ENCODE measurements at regions not wholly inside any gene's neighbourhood (a gene's known extent, or its start where the extent isn't known, plus 50 kb on each side); places are given as distances from the start of the nearest gene placed in this dataset.

DNA sequence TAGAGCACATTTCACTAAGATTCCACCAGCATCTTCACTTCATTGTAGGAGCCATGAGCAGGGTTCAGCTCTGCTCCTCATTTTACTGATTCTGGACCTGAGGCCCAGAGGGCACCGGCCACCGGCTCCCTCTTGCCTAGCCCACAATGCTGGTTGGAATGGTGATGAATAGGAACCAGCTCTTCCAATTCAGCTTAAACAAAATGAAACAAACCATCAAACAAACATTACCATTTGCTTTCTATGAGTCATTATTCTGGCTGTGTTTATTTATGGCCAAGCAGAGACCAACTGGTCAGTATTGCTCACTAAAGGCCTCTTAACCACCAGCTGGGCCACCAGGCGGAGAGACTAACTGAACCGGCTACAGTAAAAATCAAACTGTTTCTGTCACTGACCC is 176.7 kb downstream of the MTX2 start:
- ATAC-seq (no peak), DNase-seq (ENCODE audit: low spot score) (no peak)
- Mint-ChIP-seq H3K4me3 (no peak overlapping the region), H3K9me3 (no peaks in the 10 kb centered on the region), H3K4me1 (peaks cover 29% of the 10 kb centered on the region), H3K27ac (no peak overlapping the region), H3K27me3 (ENCODE audit: low read depth) (peaks cover 17% of the 10 kb centered on the region), H3K36me3 (no peaks in the 10 kb centered on the region)
- POLR2A ChIA-PET = interaction anchor here (1.1 kb wide), 1 partner anchor 133 kb away, joined by 3 read pairs; no protein-coding TSS in a partner anchor
- TF ChIP-seq IRF2 (CRISPR knock-in tag; IDR thresholded peaks at IDR 0.05; ENCODE audit: borderline replicate concordance, low read depth) (no peak), PRRX2 (CRISPR knock-in tag; IDR thresholded peaks at IDR 0.05) (no peak), ZNF423 (CRISPR knock-in tag; IDR thresholded peaks at IDR 0.05) (no peak), SMAD3 (CRISPR knock-in tag; IDR thresholded peaks at IDR 0.05; ENCODE audit: borderline replicate concordance) (no peak), HMGA2 (CRISPR knock-in tag; IDR thresholded peaks at IDR 0.05) (no peak), SP1 (CRISPR knock-in tag; conservative IDR thresholded peaks at IDR 0.05) (no peak), ZNF138 (CRISPR knock-in tag; conservative IDR thresholded peaks at IDR 0.05) (no peak), CREB1 (CRISPR knock-in tag; IDR thresholded peaks at IDR 0.05) (no peak), ZNF263 (CRISPR knock-in tag; IDR thresholded peaks at IDR 0.05; ENCODE audit: low read depth) (no peak)
- TF ChIP-seq, protein P1, sequence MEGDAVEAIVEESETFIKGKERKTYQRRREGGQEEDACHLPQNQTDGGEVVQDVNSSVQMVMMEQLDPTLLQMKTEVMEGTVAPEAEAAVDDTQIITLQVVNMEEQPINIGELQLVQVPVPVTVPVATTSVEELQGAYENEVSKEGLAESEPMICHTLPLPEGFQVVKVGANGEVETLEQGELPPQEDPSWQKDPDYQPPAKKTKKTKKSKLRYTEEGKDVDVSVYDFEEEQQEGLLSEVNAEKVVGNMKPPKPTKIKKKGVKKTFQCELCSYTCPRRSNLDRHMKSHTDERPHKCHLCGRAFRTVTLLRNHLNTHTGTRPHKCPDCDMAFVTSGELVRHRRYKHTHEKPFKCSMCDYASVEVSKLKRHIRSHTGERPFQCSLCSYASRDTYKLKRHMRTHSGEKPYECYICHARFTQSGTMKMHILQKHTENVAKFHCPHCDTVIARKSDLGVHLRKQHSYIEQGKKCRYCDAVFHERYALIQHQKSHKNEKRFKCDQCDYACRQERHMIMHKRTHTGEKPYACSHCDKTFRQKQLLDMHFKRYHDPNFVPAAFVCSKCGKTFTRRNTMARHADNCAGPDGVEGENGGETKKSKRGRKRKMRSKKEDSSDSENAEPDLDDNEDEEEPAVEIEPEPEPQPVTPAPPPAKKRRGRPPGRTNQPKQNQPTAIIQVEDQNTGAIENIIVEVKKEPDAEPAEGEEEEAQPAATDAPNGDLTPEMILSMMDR (IDR thresholded peaks at IDR 0.05) = no peak
- TF ChIP-seq, protein P2, sequence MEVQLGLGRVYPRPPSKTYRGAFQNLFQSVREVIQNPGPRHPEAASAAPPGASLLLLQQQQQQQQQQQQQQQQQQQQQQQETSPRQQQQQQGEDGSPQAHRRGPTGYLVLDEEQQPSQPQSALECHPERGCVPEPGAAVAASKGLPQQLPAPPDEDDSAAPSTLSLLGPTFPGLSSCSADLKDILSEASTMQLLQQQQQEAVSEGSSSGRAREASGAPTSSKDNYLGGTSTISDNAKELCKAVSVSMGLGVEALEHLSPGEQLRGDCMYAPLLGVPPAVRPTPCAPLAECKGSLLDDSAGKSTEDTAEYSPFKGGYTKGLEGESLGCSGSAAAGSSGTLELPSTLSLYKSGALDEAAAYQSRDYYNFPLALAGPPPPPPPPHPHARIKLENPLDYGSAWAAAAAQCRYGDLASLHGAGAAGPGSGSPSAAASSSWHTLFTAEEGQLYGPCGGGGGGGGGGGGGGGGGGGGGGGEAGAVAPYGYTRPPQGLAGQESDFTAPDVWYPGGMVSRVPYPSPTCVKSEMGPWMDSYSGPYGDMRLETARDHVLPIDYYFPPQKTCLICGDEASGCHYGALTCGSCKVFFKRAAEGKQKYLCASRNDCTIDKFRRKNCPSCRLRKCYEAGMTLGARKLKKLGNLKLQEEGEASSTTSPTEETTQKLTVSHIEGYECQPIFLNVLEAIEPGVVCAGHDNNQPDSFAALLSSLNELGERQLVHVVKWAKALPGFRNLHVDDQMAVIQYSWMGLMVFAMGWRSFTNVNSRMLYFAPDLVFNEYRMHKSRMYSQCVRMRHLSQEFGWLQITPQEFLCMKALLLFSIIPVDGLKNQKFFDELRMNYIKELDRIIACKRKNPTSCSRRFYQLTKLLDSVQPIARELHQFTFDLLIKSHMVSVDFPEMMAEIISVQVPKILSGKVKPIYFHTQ (CRISPR knock-in tag; IDR thresholded peaks at IDR 0.05) = no peak
- TF ChIP-seq, protein P3, sequence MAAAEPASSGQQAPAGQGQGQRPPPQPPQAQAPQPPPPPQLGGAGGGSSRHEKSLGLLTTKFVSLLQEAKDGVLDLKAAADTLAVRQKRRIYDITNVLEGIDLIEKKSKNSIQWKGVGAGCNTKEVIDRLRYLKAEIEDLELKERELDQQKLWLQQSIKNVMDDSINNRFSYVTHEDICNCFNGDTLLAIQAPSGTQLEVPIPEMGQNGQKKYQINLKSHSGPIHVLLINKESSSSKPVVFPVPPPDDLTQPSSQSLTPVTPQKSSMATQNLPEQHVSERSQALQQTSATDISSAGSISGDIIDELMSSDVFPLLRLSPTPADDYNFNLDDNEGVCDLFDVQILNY (CRISPR knock-in tag; IDR thresholded peaks at IDR 0.05) = no peak
- TF ChIP-seq, protein P4, sequence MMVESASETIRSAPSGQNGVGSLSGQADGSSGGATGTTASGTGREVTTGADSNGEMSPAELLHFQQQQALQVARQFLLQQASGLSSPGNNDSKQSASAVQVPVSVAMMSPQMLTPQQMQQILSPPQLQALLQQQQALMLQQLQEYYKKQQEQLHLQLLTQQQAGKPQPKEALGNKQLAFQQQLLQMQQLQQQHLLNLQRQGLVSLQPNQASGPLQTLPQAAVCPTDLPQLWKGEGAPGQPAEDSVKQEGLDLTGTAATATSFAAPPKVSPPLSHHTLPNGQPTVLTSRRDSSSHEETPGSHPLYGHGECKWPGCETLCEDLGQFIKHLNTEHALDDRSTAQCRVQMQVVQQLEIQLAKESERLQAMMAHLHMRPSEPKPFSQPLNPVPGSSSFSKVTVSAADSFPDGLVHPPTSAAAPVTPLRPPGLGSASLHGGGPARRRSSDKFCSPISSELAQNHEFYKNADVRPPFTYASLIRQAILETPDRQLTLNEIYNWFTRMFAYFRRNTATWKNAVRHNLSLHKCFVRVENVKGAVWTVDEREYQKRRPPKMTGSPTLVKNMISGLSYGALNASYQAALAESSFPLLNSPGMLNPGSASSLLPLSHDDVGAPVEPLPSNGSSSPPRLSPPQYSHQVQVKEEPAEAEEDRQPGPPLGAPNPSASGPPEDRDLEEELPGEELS (CRISPR knock-in tag; IDR thresholded peaks at IDR 0.05) = no peak
- TF ChIP-seq, protein P5, sequence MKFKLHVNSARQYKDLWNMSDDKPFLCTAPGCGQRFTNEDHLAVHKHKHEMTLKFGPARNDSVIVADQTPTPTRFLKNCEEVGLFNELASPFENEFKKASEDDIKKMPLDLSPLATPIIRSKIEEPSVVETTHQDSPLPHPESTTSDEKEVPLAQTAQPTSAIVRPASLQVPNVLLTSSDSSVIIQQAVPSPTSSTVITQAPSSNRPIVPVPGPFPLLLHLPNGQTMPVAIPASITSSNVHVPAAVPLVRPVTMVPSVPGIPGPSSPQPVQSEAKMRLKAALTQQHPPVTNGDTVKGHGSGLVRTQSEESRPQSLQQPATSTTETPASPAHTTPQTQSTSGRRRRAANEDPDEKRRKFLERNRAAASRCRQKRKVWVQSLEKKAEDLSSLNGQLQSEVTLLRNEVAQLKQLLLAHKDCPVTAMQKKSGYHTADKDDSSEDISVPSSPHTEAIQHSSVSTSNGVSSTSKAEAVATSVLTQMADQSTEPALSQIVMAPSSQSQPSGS (CRISPR knock-in tag; IDR thresholded peaks at IDR 0.05; ENCODE audit: borderline replicate concordance, low read depth) = no peak
- TF ChIP-seq, protein P6, sequence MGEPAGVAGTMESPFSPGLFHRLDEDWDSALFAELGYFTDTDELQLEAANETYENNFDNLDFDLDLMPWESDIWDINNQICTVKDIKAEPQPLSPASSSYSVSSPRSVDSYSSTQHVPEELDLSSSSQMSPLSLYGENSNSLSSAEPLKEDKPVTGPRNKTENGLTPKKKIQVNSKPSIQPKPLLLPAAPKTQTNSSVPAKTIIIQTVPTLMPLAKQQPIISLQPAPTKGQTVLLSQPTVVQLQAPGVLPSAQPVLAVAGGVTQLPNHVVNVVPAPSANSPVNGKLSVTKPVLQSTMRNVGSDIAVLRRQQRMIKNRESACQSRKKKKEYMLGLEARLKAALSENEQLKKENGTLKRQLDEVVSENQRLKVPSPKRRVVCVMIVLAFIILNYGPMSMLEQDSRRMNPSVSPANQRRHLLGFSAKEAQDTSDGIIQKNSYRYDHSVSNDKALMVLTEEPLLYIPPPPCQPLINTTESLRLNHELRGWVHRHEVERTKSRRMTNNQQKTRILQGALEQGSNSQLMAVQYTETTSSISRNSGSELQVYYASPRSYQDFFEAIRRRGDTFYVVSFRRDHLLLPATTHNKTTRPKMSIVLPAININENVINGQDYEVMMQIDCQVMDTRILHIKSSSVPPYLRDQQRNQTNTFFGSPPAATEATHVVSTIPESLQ (CRISPR knock-in tag; IDR thresholded peaks at IDR 0.05) = no peak
- TF ChIP-seq, protein P7, sequence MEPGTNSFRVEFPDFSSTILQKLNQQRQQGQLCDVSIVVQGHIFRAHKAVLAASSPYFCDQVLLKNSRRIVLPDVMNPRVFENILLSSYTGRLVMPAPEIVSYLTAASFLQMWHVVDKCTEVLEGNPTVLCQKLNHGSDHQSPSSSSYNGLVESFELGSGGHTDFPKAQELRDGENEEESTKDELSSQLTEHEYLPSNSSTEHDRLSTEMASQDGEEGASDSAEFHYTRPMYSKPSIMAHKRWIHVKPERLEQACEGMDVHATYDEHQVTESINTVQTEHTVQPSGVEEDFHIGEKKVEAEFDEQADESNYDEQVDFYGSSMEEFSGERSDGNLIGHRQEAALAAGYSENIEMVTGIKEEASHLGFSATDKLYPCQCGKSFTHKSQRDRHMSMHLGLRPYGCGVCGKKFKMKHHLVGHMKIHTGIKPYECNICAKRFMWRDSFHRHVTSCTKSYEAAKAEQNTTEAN (CRISPR knock-in tag; IDR thresholded peaks at IDR 0.05) = no peak
- TF ChIP-seq, protein P8, sequence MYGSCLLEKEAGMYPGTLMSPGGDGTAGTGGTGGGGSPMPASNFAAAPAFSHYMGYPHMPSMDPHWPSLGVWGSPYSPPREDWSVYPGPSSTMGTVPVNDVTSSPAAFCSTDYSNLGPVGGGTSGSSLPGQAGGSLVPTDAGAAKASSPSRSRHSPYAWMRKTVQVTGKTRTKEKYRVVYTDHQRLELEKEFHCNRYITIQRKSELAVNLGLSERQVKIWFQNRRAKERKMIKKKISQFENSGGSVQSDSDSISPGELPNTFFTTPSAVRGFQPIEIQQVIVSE (CRISPR knock-in tag; IDR thresholded peaks at IDR 0.05; ENCODE audit: borderline replicate concordance) = no peak
- TF ChIP-seq, protein P9, sequence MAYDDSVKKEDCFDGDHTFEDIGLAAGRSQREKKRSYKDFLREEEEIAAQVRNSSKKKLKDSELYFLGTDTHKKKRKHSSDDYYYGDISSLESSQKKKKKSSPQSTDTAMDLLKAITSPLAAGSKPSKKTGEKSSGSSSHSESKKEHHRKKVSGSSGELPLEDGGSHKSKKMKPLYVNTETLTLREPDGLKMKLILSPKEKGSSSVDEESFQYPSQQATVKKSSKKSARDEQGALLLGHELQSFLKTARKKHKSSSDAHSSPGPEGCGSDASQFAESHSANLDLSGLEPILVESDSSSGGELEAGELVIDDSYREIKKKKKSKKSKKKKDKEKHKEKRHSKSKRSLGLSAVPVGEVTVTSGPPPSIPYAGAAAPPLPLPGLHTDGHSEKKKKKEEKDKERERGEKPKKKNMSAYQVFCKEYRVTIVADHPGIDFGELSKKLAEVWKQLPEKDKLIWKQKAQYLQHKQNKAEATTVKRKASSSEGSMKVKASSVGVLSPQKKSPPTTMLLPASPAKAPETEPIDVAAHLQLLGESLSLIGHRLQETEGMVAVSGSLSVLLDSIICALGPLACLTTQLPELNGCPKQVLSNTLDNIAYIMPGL (CRISPR knock-in tag; IDR thresholded peaks at IDR 0.05) = no peak
- CTCF ChIA-PET = interaction anchor here (1.5 to 2.2 kb wide), 2 partner anchors 9 to 305 kb away, joined by 4 to 20 read pairs; no protein-coding TSS in a partner anchor

Measured in WTC11 (cell line).